Naive thymus-derived CD4-positive, alpha-beta T cell (primary cell): ENCODE measurements at regions not wholly inside any gene's neighbourhood (a gene's known extent, or its start where the extent isn't known, plus 50 kb on each side); places are given as distances from the start of the nearest gene placed in this dataset.

ENCODE experiments used
- ATAC-seq: fragments of 150-1000 bp; cut with Tn5 transposase; 2 replicates; pipeline ENCODE4 v1.10.0; 2021; ENCODE audit warnings: mild to moderate bottlenecking, moderate library complexity
- CTCF ChIA-PET: fragments of 350-600 bp; sonication (Branson Sonifier 250); formaldehyde crosslinking; loops from one replicate; lab custom pipeline; 2021; ENCODE audit warnings: antibody characterized with exemption; lab: Charles Lee
- POLR2A ChIA-PET: fragments of 350-600 bp; sonication (Branson Sonifier 250); formaldehyde crosslinking; loops from one replicate; lab custom pipeline; 2021; ENCODE audit warnings: antibody characterized with exemption, inconsistent platforms; lab: Charles Lee
- DNase-seq, 9 donors: peaks; one replicate each; pipeline versions ENCODE4 v3.0.0 to v3.0.0-alpha.2; 2020 to 2022; ENCODE audit warnings: mixed read lengths in 1 of 9
- H3K27ac ChIP-seq: one replicate; pipeline ENCODE4 v1.7.0; 2013; ENCODE audit warnings: mild to moderate bottlenecking, low read depth, low read length, moderate library complexity
- H3K27me3 ChIP-seq, 2 donors: one replicate each; pipeline ENCODE4 v1.7.0; 2013; ENCODE audit warnings: low read length in 2 of 2, mild to moderate bottlenecking in 2 of 2, moderate library complexity in 2 of 2; ENCODE audit not compliant: control insufficient read depth in 2 of 2, insufficient read depth in 2 of 2
- H3K36me3 ChIP-seq, 3 experiments: 1 replicate in 2 of 3; 2 replicates in 1 of 3; pipeline ENCODE4 v1.7.0; 2013; ENCODE audit warnings: low read length in 3 of 3, mild to moderate bottlenecking in 3 of 3, moderate library complexity in 1 of 3; ENCODE audit not compliant: insufficient read depth in 3 of 3, control insufficient read depth in 2 of 3
- H3K4me1 ChIP-seq, 2 donors: one replicate each; pipeline ENCODE4 v1.7.0; 2013; ENCODE audit warnings: low read length in 2 of 2, mild to moderate bottlenecking in 2 of 2, moderate library complexity in 1 of 2; ENCODE audit not compliant: control insufficient read depth in 2 of 2, insufficient read depth in 2 of 2
- H3K4me3 ChIP-seq: 2 replicates; pipeline ENCODE4 v1.7.0; 2013; ENCODE audit warnings: mild to moderate bottlenecking, low read length
- H3K9me3 ChIP-seq, 3 experiments: 1 replicate in 2 of 3; 2 replicates in 1 of 3; pipeline ENCODE4 v1.7.0; 2013; ENCODE audit warnings: low read length in 3 of 3; ENCODE audit not compliant: control insufficient read depth in 2 of 3
- H3K27ac Mint-ChIP-seq, 9 donors: one replicate each; pipeline ENCODE4 v1.8.0; 2020 to 2022; ENCODE audit warnings: mixed read lengths in 9 of 9, mild to moderate bottlenecking in 8 of 9, moderate library complexity in 5 of 9, inconsistent platforms in 2 of 9
- H3K27me3 Mint-ChIP-seq, 5 donors: one replicate each; pipeline ENCODE4 v1.8.0; 2021 to 2022; ENCODE audit warnings: mixed read lengths in 5 of 5, mild to moderate bottlenecking in 1 of 5
- H3K36me3 Mint-ChIP-seq, 5 donors: one replicate each; pipeline ENCODE4 v1.8.0; 2020 to 2022; ENCODE audit warnings: mixed read lengths in 5 of 5, mild to moderate bottlenecking in 3 of 5, inconsistent platforms in 1 of 5
- H3K4me1 Mint-ChIP-seq, 7 donors: one replicate each; pipeline ENCODE4 v1.8.0; 2020 to 2022; ENCODE audit warnings: mixed read lengths in 7 of 7, mild to moderate bottlenecking in 3 of 7, inconsistent platforms in 1 of 7
- H3K4me3 Mint-ChIP-seq, 10 donors: one replicate each; pipeline ENCODE4 v1.8.0; 2020 to 2022; ENCODE audit warnings: mild to moderate bottlenecking in 10 of 10, mixed read lengths in 10 of 10, moderate library complexity in 6 of 10, inconsistent platforms in 2 of 10
- H3K9me3 Mint-ChIP-seq, 11 donors: one replicate each; pipeline ENCODE4 v1.8.0; 2020 to 2022; ENCODE audit warnings: mixed read lengths in 11 of 11, mild to moderate bottlenecking in 4 of 11, inconsistent platforms in 1 of 11, moderate library complexity in 1 of 11
- intact Hi-C, 2 donors: fragments of 100-400 bp; cut with micrococcal nuclease; formaldehyde crosslinking; loops; one replicate each; pipeline ENCODE4 v1.15.1; 2023

- Histone ChIP-seq H3K4me3 (no peak overlapping the region), H3K27me3 (no peaks in the 10 kb centered on the region), H3K27ac (no peak overlapping the region), H3K9me3 (no peaks in the 10 kb centered on the region), H3K36me3 (no peaks in the 10 kb centered on the region), H3K4me1 (no peaks in the 10 kb centered on the region)
- CTCF ChIA-PET: no interaction called here
- no peak overlapping the region for H3K4me3 Mint-ChIP-seq
- H3K36me3 Mint-ChIP-seq: no peaks in the 10 kb centered on the region
- no peak overlapping the region for H3K27ac Mint-ChIP-seq
- H3K4me1 Mint-ChIP-seq: no peaks in the 10 kb centered on the region
- peaks cover 0 to 31% (median 20%) of the 10 kb centered on the region in 5 donors for H3K27me3 Mint-ChIP-seq
- H3K9me3 Mint-ChIP-seq: peaks cover 0 to 11% (median 2%) of the 10 kb centered on the region in 11 donors
- intact Hi-C loops: no loop called here
- POLR2A ChIA-PET: no interaction called here
- ATAC-seq (no peak), DNase-seq (no peak)
Observed at GRCh38 chr17:27076814-27077213, 217.1 kb upstream of the WSB1 start.

- no peaks in the 10 kb centered on the region for H3K36me3 Mint-ChIP-seq
- H3K4me1 ChIP-seq: no peaks in the 10 kb centered on the region
- H3K4me3 Mint-ChIP-seq: no peak overlapping the region
- DNase-seq (no peak), ATAC-seq (no peak)
- no peaks in the 10 kb centered on the region for H3K36me3 ChIP-seq
- intact Hi-C loops: no loop called here
- no peaks in the 10 kb centered on the region for H3K27me3 ChIP-seq
- POLR2A ChIA-PET: no interaction called here
- H3K9me3 ChIP-seq: no peaks in the 10 kb centered on the region
- no peak overlapping the region for H3K27ac Mint-ChIP-seq
- H3K9me3 Mint-ChIP-seq: peaks cover 0 to 11% (median 2%) of the 10 kb centered on the region in 11 donors
- CTCF ChIA-PET: no interaction called here
- no peaks in the 10 kb centered on the region for H3K4me1 Mint-ChIP-seq
- no peak overlapping the region for H3K27ac ChIP-seq
- peaks cover 0 to 42% (median 18%) of the 10 kb centered on the region in 5 donors for H3K27me3 Mint-ChIP-seq
- no peak overlapping the region for H3K4me3 ChIP-seq
Observed at GRCh38 chr17:27078296-27078695, 215.6 kb upstream of the WSB1 start.

GRCh38 chr17:27079660-27080059 is 214.3 kb upstream of the WSB1 start:
- no peak overlapping the region for H3K4me3 ChIP-seq
- Mint-ChIP-seq H3K4me3 (no peak overlapping the region), H3K27ac (no peak overlapping the region), H3K4me1 (no peaks in the 10 kb centered on the region), H3K9me3 (peaks cover 0 to 11% (median 2%) of the 10 kb centered on the region in 11 donors), H3K36me3 (no peaks in the 10 kb centered on the region), H3K27me3 (peaks cover 0 to 46% (median 18%) of the 10 kb centered on the region in 5 donors)
- intact Hi-C loops: no loop called here
- no peaks in the 10 kb centered on the region for H3K9me3 ChIP-seq
- H3K36me3 ChIP-seq: no peaks in the 10 kb centered on the region
- H3K4me1 ChIP-seq: no peaks in the 10 kb centered on the region
- no peaks in the 10 kb centered on the region for H3K27me3 ChIP-seq
- H3K27ac ChIP-seq: no peak overlapping the region
- ATAC-seq: no peak
- POLR2A ChIA-PET: no interaction called here
- CTCF ChIA-PET: no interaction called here
- no peak for DNase-seq

- H3K4me1 ChIP-seq: no peaks in the 10 kb centered on the region
- Mint-ChIP-seq H3K4me1 (no peaks in the 10 kb centered on the region), H3K27me3 (peaks cover 0 to 40% (median 9%) of the 10 kb centered on the region in 5 donors), H3K4me3 (no peak overlapping the region), H3K27ac (no peak overlapping the region), H3K9me3 (peaks cover 0 to 7% (median 2%) of the 10 kb centered on the region in 11 donors), H3K36me3 (no peaks in the 10 kb centered on the region)
- ATAC-seq (no peak), DNase-seq (no peak)
- H3K27ac ChIP-seq: no peak overlapping the region
- H3K9me3 ChIP-seq: no peaks in the 10 kb centered on the region
- intact Hi-C loops: no loop called here
- ChIA-PET POLR2A (no interaction called here), CTCF (no interaction called here)
- no peaks in the 10 kb centered on the region for H3K36me3 ChIP-seq
- no peak overlapping the region for H3K4me3 ChIP-seq
- no peaks in the 10 kb centered on the region for H3K27me3 ChIP-seq
Observed at GRCh38 chr17:27081002-27081638, 212.8 kb upstream of the WSB1 start.

GRCh38 chr17:27082023-27082774 is 211.7 kb upstream of the WSB1 start:
- H3K4me1 Mint-ChIP-seq: no peaks in the 10 kb centered on the region
- Histone ChIP-seq H3K4me1 (no peaks in the 10 kb centered on the region), H3K9me3 (no peaks in the 10 kb centered on the region), H3K27me3 (no peaks in the 10 kb centered on the region), H3K27ac (no peak overlapping the region), H3K4me3 (no peak overlapping the region), H3K36me3 (no peaks in the 10 kb centered on the region)
- POLR2A ChIA-PET: no interaction called here
- ATAC-seq (no peak), DNase-seq (no peak)
- H3K4me3 Mint-ChIP-seq: no peak overlapping the region
- no peaks in the 10 kb centered on the region for H3K36me3 Mint-ChIP-seq
- intact Hi-C loops: no loop called here
- CTCF ChIA-PET: no interaction called here
- H3K9me3 Mint-ChIP-seq: peaks cover 0 to 6% (median 1%) of the 10 kb centered on the region in 11 donors
- H3K27me3 Mint-ChIP-seq: peaks cover 0 to 37% (median 7%) of the 10 kb centered on the region in 5 donors
- no peak overlapping the region for H3K27ac Mint-ChIP-seq

- H3K36me3 ChIP-seq: no peaks in the 10 kb centered on the region
- Mint-ChIP-seq H3K27ac (no peak overlapping the region), H3K4me3 (no peak overlapping the region), H3K9me3 (peaks cover 0 to 6% (median 2%) of the 10 kb centered on the region in 11 donors), H3K27me3 (peaks cover 0 to 34% (median 7%) of the 10 kb centered on the region in 5 donors), H3K4me1 (no peaks in the 10 kb centered on the region), H3K36me3 (no peaks in the 10 kb centered on the region)
- H3K4me1 ChIP-seq: no peaks in the 10 kb centered on the region
- no peak overlapping the region for H3K4me3 ChIP-seq
- H3K27me3 ChIP-seq: no peaks in the 10 kb centered on the region
- no peaks in the 10 kb centered on the region for H3K9me3 ChIP-seq
- intact Hi-C loops: no loop called here
- ATAC-seq (no peak), DNase-seq (no peak)
- ChIA-PET POLR2A (no interaction called here), CTCF (no interaction called here)
- no peak overlapping the region for H3K27ac ChIP-seq
Observed at GRCh38 chr17:27082775-27083154, 211.1 kb upstream of the WSB1 start.
